NOMO-1 (cell line): ENCODE measurements at regions not wholly inside any gene's neighbourhood (a gene's known extent, or its start where the extent isn't known, plus 50 kb on each side); places are given as distances from the start of the nearest gene placed in this dataset.
A peak's percentile ranks its signal among the peaks of the same experiment; 100 is the strongest.

Experiments used
- DNase-seq, 2 experiments: peaks; one replicate each; lab custom pipeline; 2025; ENCODE audit not compliant: unreplicated experiment in 2 of 2; lab: John Stamatoyannopoulos, UW

DNA sequence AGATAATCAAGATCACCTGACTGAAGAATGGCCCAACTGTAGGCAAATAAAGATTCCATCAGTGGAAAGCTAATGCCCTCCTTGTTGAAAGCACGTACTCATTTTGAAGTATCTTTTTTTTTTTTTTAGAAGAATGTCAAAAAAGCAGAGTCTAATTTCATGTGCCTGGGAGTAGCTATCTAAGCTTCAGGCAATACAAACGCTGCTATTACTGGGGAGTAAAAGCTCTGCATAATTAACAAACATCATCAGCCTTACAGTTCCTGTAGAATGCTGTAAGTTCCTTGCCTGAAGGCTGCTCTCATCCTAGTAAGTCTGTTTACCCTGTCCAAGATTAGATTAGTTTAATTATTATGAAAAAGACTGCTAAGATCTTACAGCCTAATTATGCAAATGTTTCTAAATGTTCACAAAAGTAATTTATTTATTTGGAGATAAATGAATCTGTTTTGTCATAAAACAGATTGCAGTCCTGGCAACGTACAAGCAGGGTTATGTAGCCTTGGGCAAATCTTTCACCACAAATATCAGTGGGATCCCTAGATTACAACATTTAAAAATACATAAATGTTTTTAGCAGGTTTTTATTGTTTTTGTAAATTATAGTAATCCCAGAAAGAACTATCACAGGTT is 451.3 kb upstream of the AGTR1 start:
- no peak for DNase-seq

DNA sequence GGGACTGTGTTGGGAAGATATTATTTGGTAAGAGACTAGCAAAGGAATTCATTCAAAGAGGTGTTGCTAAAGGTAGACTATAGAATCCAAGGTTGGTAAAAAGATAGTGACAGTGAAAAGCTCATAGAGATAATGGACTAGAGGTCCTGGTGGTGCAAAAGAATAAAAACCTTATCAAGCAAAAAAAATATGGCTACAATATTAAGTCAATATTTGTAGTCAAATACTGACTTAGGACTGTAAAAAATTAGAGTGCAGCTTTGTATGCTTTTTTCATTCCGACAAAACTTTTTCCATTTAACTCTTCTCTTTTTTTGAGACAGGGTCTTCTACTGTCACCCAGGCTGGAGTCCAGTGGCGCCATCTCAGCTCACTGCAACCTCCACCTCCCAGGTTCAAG is 444.0 kb upstream of the AGTR1 start:
- DNase-seq, result no peak

DNA sequence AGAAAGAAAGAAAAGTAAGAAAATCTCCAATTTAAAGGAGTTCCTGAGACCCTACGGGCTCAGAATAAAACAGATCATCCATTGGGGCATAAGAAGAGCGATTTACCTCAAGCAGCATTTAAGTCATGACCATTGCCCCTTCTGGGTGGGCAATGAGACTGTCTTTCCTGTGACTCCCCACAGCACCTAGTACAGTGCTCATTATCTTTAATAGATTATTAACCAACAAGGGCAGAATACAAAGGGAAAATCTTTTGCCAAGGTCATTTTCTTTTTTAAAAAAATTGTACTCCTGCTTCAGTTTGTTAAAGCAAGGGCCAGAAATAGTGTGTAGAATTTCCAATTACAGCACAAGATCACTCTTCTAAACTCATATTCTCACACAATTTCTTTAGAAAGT is 443.3 kb upstream of the AGTR1 start:
- no peak for DNase-seq

DNA sequence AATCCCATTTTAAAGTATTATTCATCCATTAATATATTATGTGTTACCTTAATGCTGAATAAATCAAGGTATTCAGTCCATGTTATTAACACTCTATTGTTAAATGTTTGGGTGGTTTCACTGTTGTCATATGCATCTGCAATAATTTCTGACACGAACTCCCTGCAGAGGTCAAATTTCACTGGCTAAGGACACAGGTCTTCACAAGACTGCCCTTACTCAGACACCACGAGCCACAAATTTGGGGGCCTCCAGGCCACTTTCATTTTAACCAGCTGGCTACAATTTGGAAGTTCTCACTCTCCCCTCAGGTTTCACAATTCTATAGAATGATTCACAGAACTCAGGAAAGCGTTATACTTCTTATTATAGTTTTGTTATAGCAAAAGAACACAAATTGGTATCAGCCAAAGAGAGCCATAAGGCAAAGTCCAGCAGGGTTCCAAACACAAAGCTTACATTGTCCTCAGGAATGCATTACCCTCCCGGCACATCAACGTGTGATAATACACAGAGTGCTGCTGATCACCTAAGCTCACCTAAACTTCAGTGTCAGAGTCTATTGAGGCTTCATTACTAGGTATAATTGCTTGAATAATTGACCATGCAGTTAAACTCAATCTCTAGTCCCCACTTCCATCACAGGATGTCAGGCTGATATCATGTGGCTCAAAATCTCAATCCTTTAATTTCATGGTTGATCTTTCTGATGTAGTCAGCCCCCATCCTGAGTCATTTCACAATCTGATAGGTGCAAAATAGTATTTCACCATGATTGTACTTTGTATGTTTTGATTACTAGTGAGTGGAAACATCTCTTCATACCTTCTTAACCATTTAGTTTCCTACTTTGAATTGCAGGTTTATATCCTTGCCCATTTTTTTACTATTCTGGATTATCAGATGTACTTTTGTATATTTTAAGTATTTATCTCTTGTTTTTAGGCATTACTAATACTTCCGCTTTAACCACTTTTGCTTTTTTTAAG is 441.4 kb upstream of the AGTR1 start:
- DNase-seq, result no peak

DNA sequence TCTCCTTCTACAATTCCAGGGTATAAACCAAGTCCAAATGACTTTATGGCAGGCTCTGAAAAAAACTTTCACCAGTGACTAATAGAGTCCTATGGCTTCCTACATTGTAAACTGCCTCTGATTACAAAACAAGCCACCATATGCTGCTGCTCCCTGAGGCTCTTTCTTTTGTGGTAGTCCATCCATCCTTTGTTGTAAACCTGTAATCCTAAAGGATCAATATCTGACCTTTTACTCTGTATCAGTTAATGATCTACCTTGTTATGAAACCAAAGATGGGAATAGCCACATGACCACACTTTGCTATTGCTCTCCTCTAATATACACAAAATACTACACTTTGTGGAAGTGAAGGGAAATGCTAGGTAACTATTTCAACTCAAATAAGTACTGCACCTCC is 434.7 kb upstream of the AGTR1 start:
- no peak for DNase-seq

DNA sequence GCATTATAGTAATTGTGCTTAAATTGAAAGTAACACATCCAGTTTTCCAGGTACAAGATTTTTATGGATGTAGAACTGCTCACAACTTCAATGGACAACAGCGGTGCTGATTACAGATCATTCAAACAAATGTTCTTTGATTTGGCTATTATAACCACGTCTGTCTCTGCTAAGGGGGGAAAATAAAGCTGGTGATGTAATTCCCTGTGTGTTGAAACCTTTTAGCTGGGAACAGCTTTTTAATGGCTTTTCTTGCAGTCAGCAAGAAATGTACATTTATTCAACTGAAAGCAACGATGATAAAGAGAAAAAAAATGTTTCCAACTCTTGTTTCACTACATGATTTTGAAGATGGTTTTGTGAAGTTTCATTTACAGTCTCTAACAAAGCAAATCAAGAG is 431.9 kb upstream of the AGTR1 start:
- DNase-seq, result no peak

DNA sequence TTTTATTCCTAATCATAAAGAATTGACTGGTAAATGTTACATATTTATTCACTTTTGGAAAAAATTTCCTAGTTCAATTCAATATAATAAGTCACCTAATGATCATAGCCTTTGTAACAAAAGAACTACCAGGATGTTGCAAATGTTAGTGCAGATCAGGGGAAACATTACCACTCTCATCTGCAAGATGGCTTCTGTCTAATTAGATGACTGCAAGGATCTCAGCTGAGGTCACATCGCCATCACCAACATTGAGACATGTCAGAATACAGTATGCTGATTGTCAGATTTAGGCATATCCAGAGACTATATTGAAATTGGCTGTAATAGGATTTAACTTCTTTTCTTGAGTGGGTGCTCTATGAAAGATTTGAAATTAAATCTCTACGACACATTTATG is 431.4 kb upstream of the AGTR1 start:
- DNase-seq, result no peak

DNA sequence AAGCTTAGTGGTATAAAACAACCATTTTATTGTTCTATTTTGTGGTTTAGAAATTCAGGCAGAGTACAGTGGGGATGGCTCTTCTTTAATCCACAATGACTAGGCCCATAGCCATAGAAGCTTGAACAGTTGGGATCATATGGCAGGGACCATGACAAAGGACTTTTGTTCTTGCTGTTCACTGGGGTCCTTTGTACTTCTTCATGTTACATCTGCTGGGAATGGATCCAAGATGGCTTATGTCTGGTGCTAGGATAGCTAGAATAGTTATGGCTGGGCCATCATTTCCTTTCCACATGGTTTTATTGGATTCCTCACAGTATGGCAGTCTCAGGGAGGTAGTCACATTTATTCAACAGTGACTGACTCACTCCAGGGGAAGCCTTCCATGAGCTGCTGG is 427.9 kb upstream of the AGTR1 start:
- DNase-seq, result no peak

DNA sequence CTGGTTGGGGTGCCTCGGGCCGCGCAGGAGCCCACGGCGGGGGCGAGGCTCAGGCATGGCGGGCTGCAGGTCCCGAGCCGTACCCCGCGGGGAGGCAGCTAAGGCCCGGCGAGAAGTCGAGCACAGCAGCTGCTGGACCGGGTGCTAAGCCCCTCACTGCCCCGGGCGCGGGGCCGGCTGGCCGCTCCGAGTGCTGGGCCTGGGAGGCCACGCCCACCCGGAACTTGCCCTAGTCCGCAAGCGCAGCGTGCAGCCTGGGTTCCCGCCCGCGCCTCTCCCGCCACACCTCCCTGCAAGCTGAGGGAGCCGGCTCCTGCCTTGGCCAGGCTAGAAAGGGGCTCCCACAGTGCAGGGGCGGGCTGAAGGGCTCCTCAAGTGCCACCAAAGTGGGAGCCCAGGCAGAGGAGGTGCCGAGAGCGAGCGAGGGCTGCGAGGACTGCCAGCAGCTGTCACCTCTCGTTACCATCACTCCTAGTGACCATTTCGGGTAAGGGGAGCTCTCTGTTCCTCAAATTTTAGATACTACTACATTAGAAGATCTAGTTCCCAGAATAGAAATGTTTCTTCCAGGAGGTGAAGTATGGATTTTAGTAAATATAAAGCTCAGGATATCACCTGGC is 417.0 kb upstream of the AGTR1 start:
- no peak for DNase-seq

DNA sequence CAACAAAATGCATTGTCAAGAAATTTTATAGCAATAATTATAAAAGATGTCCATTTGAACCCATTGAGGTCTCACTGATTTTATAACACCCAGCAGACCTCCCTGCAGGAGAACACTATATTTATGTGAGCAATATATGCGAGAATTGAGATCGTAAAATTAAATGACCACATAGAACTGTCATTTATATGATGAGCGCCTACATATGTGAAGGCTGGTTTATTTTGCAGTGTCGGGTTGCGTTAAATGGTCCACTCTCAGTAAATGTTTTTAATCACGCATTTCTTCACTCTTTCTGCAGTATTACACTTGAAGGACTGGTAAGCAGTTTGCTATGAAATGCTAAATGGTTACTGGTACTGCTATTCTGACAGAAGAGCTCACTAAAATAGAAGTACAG is 408.5 kb upstream of the AGTR1 start:
- no peak for DNase-seq

DNA sequence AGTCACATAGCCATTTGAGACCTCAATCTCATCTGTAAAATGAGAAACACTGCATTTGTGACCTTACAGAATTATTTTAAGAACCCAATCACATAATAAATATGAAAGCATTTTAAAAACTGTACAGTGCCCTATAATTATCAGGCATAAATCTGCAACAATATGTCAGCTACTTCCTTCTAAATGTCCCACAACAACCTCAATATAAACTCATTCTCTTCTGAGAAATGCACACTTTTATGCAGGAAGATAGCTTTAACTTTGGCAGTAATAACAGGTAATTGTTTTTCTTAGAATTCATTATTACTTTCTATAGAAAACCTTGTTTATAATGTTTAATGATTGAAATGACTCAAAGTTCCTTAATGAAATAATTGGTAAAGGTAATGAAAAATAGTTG is 400.7 kb upstream of the AGTR1 start:
- DNase-seq, result no peak

DNA sequence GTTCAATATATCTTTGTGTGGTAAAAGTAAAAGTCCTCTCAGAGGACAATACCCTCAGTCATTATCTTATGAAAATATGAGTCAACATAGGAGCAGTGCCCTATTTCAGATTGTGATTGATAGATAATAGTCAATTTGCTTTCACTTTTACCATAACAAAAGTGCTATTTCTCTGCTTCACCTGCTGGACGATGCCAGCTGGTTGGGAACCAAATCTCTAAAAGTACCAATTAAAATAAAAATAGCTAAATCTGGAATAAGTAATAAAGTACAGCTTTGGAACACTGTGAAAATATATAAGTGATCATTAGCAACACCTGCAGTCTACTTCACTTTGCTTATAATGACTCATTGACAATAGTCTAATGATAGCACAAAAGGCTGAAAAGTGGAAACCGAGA is 390.3 kb upstream of the AGTR1 start:
- DNase-seq, result no peak

DNA sequence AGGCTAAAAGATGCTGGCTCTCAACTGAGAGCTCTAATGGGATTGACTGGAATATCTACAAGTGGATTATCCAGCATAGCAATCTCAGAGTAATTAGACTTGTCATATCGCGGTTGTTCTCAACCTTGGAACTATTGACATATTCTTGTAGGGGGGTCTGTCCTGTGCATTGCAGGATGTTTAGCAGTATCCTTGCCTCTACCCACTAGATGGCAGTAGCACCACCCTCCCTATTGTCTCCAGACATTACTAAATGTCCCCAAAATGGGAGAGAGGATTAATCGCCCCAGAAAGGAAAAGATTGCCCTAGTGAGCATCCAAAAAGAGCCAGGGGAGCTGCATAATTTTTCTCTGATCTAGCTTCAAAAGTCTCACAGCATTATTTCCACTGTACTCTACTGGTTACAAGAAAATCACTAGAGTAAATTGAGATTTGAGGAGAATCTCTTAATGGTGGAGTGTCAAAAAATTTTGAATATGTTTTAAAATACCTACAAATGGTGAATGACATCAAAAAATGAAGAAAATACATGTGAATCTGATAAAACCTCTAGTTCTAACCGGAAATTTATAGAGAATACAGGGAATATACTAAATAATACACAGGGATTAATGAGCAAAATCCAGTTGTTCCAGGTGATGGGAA is 388.2 kb upstream of the AGTR1 start:
- DNase-seq, result peak; percentile 3 to 36

DNA sequence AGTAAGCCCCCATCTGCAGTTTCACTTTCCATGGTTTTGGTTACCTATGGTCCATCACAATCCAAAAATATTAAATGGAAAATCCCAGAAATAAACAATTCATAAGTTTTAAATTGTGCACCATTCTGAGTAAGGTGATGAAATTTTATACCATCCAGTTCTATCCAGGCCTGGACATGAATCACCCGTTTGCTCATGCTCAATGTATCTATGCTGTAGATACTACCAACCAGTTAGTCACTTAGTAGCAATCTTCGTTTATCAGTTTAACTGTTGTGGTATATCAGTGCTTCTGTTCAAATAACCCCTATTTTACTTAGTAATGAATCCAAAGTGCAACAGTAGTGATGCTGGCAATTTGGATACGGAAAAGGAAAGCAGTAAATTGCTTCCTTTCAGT is 381.9 kb upstream of the AGTR1 start:
- DNase-seq, result no peak

DNA sequence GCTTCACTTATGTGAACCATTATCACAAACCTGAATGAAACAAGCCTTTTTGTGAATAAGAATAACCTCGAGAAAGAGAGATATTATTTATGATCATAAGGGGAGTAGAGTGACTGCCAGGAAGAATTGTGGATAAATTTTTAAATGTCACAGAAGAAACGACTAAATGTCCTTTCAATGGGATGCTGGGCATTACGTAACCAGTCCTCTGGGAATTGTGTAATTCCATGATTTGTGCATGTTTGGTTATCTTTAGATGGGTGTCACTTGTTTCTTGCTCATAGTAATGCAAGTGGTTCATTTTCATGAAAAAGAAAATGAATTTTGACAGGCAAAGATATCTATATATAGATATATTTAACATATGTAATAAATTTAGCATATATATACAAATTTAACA is 379.5 kb upstream of the AGTR1 start:
- DNase-seq, result no peak

DNA sequence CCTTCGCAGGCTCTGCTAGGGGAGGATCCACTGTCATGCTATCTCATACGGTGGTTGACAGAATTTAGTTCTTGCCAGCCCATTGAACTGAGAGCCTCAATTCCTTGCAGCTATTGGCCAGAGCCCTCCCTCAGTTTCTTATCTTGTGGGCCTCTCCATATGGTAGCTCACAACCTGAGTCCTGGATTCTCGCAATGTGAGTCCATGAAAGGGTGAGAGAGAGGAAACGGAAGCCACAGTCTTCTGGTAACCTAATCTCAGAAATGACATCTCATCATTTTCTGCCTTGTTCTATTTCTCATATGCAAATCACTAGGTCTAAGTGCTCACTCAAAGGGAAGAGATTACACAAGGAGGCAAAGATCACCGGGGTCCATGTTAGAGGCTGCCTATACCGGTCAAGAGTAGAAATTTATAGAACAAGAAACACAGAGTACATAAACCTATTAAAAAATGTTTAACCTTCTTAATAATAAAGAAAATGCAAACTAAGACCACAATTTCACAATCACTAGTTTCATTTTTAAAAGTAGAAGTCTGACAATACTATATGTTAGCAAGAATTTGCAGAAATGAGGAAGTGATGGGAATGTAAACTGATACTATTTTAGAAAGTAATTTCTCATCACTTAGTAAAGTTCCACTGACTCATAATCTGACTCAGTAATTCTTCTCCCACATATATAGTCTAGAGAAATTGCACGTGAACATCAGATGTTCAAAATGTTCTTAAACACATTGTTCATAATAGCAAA is 378.4 kb upstream of the AGTR1 start:
- peak; percentile 53 to 98 for DNase-seq

DNA sequence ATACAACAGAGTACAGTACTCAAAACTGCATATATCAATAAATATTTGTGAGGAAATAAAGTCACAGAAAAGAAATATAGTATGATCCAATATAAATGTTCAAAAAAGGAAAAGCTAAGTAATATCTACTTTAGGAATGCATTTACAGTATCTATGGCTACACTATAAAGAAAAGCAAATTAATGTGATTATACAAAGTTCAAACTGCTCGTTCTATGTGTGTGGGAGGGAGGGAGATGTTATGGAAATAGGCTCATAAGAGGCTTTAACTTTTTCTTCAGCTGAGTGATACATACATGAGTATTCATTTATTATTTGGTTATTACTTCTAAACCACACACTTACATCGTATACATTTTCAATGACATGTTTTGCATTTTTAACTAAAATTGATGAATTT is 377.7 kb upstream of the AGTR1 start:
- no peak for DNase-seq

DNA sequence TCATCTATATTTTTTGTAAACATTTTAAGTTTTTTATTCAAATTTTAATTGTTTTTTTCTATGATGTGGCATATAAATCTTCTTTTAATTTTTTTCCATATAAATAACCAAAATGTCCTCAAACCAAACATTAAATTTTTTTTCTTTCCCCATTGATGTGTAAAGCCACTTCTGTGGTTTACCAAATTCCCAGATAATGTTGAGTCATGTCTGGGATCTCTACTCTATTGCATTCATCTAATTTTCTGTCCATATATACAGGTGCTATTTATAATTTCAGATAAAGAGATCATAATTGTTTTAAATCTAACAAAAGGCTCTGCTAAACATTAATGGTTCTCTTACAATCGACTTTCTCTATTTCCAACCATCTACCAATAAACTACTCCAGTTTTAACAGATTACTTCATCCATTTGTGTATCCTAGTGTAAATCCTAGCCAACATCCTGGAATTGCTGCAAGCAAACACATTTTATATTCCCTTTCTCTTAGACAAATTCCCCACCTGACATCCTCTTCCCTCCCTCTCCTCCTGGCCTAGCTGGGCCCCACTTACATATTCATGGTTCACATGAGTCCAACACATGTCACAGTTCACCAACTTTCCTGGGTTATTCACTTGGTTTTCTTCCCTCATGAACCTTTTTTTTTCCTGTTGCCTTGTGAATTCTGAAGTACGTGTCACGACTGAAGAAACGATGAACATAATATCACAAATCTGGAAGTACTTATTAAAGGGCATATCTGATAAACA is 368.0 kb upstream of the AGTR1 start:
- DNase-seq, result no peak

DNA sequence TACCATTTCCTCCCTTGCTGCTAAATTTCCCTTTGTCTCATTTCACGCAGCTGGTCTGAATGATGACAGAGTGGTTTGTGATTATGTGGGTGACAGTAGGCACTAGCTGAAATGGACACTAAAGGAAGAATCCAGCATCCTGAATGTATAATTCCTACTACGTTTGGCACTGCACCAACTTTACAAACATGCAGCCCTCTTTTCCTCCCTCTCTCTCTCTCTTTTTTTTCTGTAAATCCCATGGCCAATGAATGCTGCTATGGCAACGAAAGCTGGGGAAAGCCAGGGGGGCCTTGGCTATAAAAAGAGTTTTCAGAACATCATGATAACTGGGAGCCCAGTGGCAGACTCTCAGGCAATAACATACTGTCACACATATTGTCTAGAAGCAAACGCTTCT is 367.2 kb upstream of the AGTR1 start:
- no peak for DNase-seq
